B cell (primary cell): ENCODE measurements at regions not wholly inside any gene's neighbourhood (a gene's known extent, or its start where the extent isn't known, plus 50 kb on each side); places are given as distances from the start of the nearest gene placed in this dataset.

ENCODE experiments used
- ATAC-seq: fragments of 200-7000 bp; cut with Tn5 transposase; one replicate; pipeline ENCODE4 v1.10.0; 2021; ENCODE audit warnings: low read depth, mild to moderate bottlenecking, moderate number of reproducible peaks, moderate library complexity
- CTCF ChIA-PET: fragments of 350-600 bp; sonication (Branson Sonifier 250); formaldehyde crosslinking; loops from one replicate; lab custom pipeline; 2021; ENCODE audit warnings: antibody characterized with exemption, inconsistent platforms; lab: Charles Lee
- POLR2A ChIA-PET: fragments of 350-600 bp; sonication (Branson Sonifier 250); formaldehyde crosslinking; loops from one replicate; lab custom pipeline; 2021; ENCODE audit warnings: antibody characterized with exemption; lab: Charles Lee
- DNase-seq: peaks from one replicate; pipeline ENCODE4 v3.0.0; 2013
- H2AFZ ChIP-seq: 2 replicates; pipeline ENCODE4 v1.6.1; 2012; ENCODE audit warnings: mild to moderate bottlenecking, low read depth, low read length; ENCODE audit not compliant: insufficient read depth, poor library complexity, severe bottlenecking
- H3K27ac ChIP-seq, 2 donors: 1 replicate in 1 of 2; 2 replicates in 1 of 2; pipeline ENCODE4 v1.5.1; 2012 to 2013; ENCODE audit warnings: low read length in 2 of 2, mild to moderate bottlenecking in 2 of 2, moderate library complexity in 1 of 2
- H3K27me3 ChIP-seq, 4 experiments: fragments of 200-600 bp in 1 of 4; sonication (generic) in 1 of 4; replicated peaks in 1 of 4; 1 replicate in 2 of 4; 2 replicates in 2 of 4; pipeline versions ENCODE4 v1.6.1 to v1.7.0; 2013 to 2016; ENCODE audit warnings: low read length in 3 of 4, mild to moderate bottlenecking in 2 of 4, mixed read lengths in 1 of 4, moderate library complexity in 1 of 4; ENCODE audit not compliant: insufficient read depth in 4 of 4, control insufficient read depth in 3 of 4; ENCODE audit errors: control extremely low read depth in 1 of 4
- H3K36me3 ChIP-seq, 2 experiments: replicated peaks in 1 of 2; 1 replicate in 1 of 2; 2 replicates in 1 of 2; pipeline versions ENCODE4 v1.6.1 to v1.7.1; 2013; ENCODE audit warnings: low read length in 1 of 2; ENCODE audit not compliant: insufficient read depth in 2 of 2, control insufficient read depth in 1 of 2; ENCODE audit errors: control extremely low read depth in 1 of 2, extremely low read depth in 1 of 2
- H3K4me1 ChIP-seq, 2 donors: fragments of 200-600 bp in 1 of 2; sonication (generic) in 1 of 2; 1 replicate in 1 of 2; 2 replicates in 1 of 2; pipeline versions ENCODE4 v1.5.1 to v1.6.1; 2013 to 2017; ENCODE audit warnings: low read length in 2 of 2; ENCODE audit not compliant: control insufficient read depth in 2 of 2, insufficient read depth in 2 of 2
- H3K4me2 ChIP-seq: replicated peaks from 2 replicates; pipeline ENCODE3; 2012; ENCODE audit warnings: mild to moderate bottlenecking, low read depth, low read length; ENCODE audit not compliant: poor library complexity, severe bottlenecking
- H3K4me3 ChIP-seq, 5 experiments: fragments of 200-600 bp in 1 of 5; sonication (generic) in 1 of 5; 1 replicate in 3 of 5; 2 replicates in 2 of 5; pipeline versions ENCODE4 v1.5.1 to v1.7.0; 2011 to 2016; ENCODE audit warnings: low read length in 4 of 5, mild to moderate bottlenecking in 4 of 5, low read depth in 2 of 5, control low read depth in 1 of 5, moderate library complexity in 1 of 5; ENCODE audit not compliant: insufficient read depth in 1 of 5; ENCODE audit errors: control extremely low read depth in 1 of 5, extremely low read depth in 1 of 5
- H3K79me2 ChIP-seq: fragments of 200-600 bp; sonication (generic); one replicate; pipeline ENCODE4 v1.6.0; 2016; ENCODE audit warnings: low read length; ENCODE audit not compliant: control insufficient read depth, insufficient read depth
- H3K9ac ChIP-seq: fragments of 200-600 bp; sonication (generic); 2 replicates; pipeline ENCODE4 v1.6.1; 2017; ENCODE audit warnings: mild to moderate bottlenecking, low read length, moderate library complexity
- H3K9me3 ChIP-seq, 3 donors: one replicate each; pipeline versions ENCODE4 v1.6.1 to v1.7.1; 2013; ENCODE audit warnings: low read length in 2 of 3; ENCODE audit not compliant: control insufficient read depth in 2 of 3, insufficient read depth in 1 of 3; ENCODE audit errors: control extremely low read depth in 1 of 3
- H4K20me1 ChIP-seq: 2 replicates; pipeline ENCODE4 v1.6.0; 2012; ENCODE audit warnings: mild to moderate bottlenecking, low read length; ENCODE audit not compliant: insufficient read depth, control insufficient read depth, poor library complexity, severe bottlenecking
- H3K27ac Mint-ChIP-seq: one replicate; pipeline ENCODE4 v1.8.0; 2021; ENCODE audit warnings: mixed read lengths
- H3K27me3 Mint-ChIP-seq: one replicate; pipeline ENCODE4 v1.8.0; 2021; ENCODE audit warnings: mixed read lengths
- H3K4me1 Mint-ChIP-seq: one replicate; pipeline ENCODE4 v1.8.0; 2021; ENCODE audit warnings: mixed read lengths
- H3K4me3 Mint-ChIP-seq: one replicate; pipeline ENCODE4 v1.8.0; 2021; ENCODE audit warnings: mixed read lengths
- H3K9me3 Mint-ChIP-seq: one replicate; pipeline ENCODE4 v1.8.0; 2022; ENCODE audit warnings: mixed read lengths; ENCODE audit not compliant: insufficient read depth
- EZH2 ChIP-seq: IDR thresholded peaks from 2 replicates; pipeline ENCODE4 v1.6.1; 2012; ENCODE audit warnings: borderline replicate concordance, low read depth, mild to moderate bottlenecking, moderate library complexity, low read length; ENCODE audit not compliant: insufficient read depth, poor library complexity, severe bottlenecking
- WGBS: methylation state at CpG from one replicate; pipeline ENCODE4 v1.1.5; 2013; ENCODE audit warnings: missing lambda C conversion rate; ENCODE audit not compliant: insufficient coverage; 5-methylcytosine and 5-hydroxymethylcytosine counted together
- intact Hi-C: fragments of 100-400 bp; cut with micrococcal nuclease; formaldehyde crosslinking; loops from one replicate; pipeline ENCODE4 v1.10.0; 2022
- TF ChIP-seq, protein P1 (sequence below): fragments of 200-600 bp; IDR thresholded peaks from one replicate; pipeline ENCODE4 v1.8.0; 2022; ENCODE audit warnings: antibody characterized with exemption, mild to moderate bottlenecking

DNA sequence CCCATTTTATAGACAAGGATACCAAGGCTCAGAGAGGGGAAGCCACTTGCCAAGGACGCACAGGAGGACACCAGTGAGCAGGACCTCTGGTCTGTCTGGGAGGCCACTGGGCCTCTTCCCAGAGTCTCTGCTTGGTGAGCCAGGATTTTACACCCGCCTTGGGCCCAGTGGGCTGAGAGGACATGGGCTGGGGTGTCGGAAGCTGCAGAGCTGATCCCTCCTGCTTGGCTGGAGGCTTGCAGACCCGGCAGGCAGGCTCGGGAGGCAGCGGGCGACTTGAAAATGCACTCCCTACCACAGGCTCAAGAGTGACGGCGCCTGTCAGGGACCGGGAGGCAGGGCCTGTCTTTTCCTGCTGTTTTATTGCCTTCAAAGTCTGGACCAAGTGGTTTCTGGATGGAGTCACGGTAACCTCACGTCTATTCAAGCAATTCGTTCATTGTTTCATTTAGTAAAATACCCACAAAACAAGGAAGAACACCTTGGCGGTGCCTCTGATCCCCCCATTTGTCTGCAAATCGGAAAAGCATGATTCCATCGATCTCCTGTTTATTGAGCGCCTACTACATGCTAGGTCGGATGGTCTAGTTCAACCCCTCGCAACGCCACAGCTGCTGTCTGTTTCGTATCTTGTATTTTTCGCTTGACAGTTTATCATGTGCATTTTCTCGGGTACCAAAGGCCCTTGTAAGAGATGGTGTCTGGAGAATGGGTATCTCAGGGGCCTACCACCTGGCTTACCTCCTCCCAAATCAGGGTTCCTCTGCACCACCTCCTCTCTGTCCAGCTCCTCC is 108.1 kb upstream of the IER5L start:
- Histone ChIP-seq H3K79me2 (no peaks in the 10 kb centered on the region), H3K27ac (no peak overlapping the region), H3K9me3 (peaks cover 0 to 5% (median 0%) of the 10 kb centered on the region in 3 donors), H3K27me3 (peaks cover 0 to 2% (median 0%) of the 10 kb centered on the region in 4 experiments), H3K36me3 (no peaks in the 10 kb centered on the region), H3K4me3 (no peak overlapping the region), H4K20me1 (no peaks in the 10 kb centered on the region), H3K4me1 (no peaks in the 10 kb centered on the region), H2AFZ (no peak overlapping the region), H3K4me2 (no peak overlapping the region), H3K9ac (no peak overlapping the region)
- H3K9me3 Mint-ChIP-seq, result no peaks in the 10 kb centered on the region
- peaks cover 5% of the 10 kb centered on the region for H3K27me3 Mint-ChIP-seq
- intact Hi-C loops, result no loop called here
- no peak for ATAC-seq
- H3K27ac Mint-ChIP-seq, result no peak overlapping the region
- DNase-seq, result no peak
- H3K4me3 Mint-ChIP-seq, result no peak overlapping the region
- WGBS, result 96% methylated on average over 23 of the region's 23 CpGs
- CTCF ChIA-PET, result no interaction called here
- POLR2A ChIA-PET, result no interaction called here
- H3K4me1 Mint-ChIP-seq, result no peaks in the 10 kb centered on the region
- TF ChIP-seq EZH2, result no peak
- TF ChIP-seq, protein P1, sequence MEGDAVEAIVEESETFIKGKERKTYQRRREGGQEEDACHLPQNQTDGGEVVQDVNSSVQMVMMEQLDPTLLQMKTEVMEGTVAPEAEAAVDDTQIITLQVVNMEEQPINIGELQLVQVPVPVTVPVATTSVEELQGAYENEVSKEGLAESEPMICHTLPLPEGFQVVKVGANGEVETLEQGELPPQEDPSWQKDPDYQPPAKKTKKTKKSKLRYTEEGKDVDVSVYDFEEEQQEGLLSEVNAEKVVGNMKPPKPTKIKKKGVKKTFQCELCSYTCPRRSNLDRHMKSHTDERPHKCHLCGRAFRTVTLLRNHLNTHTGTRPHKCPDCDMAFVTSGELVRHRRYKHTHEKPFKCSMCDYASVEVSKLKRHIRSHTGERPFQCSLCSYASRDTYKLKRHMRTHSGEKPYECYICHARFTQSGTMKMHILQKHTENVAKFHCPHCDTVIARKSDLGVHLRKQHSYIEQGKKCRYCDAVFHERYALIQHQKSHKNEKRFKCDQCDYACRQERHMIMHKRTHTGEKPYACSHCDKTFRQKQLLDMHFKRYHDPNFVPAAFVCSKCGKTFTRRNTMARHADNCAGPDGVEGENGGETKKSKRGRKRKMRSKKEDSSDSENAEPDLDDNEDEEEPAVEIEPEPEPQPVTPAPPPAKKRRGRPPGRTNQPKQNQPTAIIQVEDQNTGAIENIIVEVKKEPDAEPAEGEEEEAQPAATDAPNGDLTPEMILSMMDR, result no peak

DNA sequence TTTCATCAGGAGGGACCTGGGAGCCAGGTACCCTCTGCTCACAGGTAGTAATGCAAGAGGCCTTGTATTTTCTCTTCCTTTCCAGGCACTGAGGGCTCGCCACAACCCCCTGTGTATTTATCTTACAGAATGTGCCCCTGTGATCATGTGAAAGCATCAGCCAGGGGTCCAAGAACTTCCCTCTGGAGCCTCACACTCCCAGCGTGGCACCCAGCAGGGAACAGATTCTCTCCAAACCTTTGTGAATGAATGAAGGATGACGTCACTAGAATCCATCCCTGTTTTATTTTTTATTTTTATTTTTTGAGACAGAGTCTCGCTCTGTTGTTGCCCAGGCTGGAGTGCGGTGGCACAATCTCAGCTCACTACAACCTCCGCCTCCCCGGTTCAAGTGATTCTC is 107.3 kb upstream of the IER5L start:
- TF ChIP-seq, protein P1, result no peak
- no peak for TF ChIP-seq EZH2
- Histone ChIP-seq H3K9me3 (no peaks in the 10 kb centered on the region), H3K79me2 (no peaks in the 10 kb centered on the region), H4K20me1 (no peaks in the 10 kb centered on the region), H3K27me3 (peaks cover 0 to 2% (median 0%) of the 10 kb centered on the region in 4 experiments), H3K27ac (no peak overlapping the region), H3K36me3 (no peaks in the 10 kb centered on the region), H3K4me3 (no peak overlapping the region), H3K9ac (no peak overlapping the region), H3K4me1 (no peaks in the 10 kb centered on the region), H2AFZ (no peak overlapping the region), H3K4me2 (no peak overlapping the region)
- no peaks in the 10 kb centered on the region for H3K4me1 Mint-ChIP-seq
- H3K4me3 Mint-ChIP-seq, result no peak overlapping the region
- intact Hi-C loops, result no loop called here
- 100% methylated on average over 3 of the region's 7 CpGs for WGBS
- H3K27ac Mint-ChIP-seq, result no peak overlapping the region
- no peaks in the 10 kb centered on the region for H3K9me3 Mint-ChIP-seq
- H3K27me3 Mint-ChIP-seq, result peaks cover 5% of the 10 kb centered on the region
- ATAC-seq, result no peak
- POLR2A ChIA-PET, result no interaction called here
- CTCF ChIA-PET, result no interaction called here
- DNase-seq, result no peak
